ENCODE measurements at regions not wholly inside any gene's neighbourhood (a gene's known extent, or its start where the extent isn't known, plus 50 kb on each side); places are given as distances from the start of the nearest gene placed in this dataset.

DNA sequence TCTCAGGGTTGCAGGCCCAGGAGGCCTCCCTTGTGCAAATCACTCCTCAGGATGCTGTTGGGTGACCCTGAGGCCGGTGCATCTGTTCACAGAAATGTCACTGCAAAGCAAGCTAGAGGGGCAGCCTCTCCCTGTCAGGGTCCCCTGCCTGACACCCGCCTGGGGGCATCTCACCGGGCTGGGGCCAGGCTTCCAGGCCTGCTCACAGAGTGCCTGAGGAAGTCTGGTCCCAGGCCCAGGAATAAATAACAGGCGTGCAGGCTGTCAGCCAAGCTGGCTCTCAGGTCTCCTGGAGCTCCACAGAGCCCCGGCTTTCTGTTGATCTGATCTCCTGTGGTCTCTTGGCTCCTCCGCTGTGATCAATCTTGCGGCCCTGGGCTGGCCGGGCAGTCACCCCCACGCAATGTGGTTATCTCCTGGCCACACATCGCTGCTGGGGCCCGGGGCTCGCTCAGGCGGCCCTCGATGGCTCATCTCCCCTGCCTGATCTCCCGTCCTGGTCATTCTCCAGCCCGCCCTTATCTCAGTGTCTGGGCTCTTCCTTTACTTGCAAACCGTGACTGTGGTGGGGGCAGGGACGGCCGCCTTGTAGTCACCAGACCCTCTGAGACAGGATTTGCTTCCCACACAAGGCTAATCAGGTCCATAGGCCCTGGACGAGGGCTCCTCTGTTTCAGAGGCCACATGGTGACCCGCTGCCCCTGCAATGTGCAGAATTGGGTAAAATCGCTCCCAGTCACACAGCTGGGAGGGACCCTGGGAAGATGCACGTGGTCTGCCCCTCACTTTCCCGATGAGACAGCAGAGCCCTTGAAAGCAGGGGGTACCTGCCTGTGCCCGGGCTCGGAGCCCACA is 231.2 kb upstream of the GSE1 start:
- no peak for ATAC-seq
- Histone ChIP-seq H3K4me3 (replicated peaks in 1 of 3; ENCODE audit: insufficient read depth in 1 of 3, low read depth in 2 of 3, low read length in 3 of 3) (no peak overlapping the region), H3K4me2 (ENCODE audit: low read depth, low read length) (no peak overlapping the region), H3K36me3 (replicated peaks in 1 of 2; ENCODE audit: control insufficient read depth in 1 of 2, insufficient read depth in 2 of 2, low read length in 2 of 2) (no peaks in the 10 kb centered on the region), H3K4me1 (ENCODE audit: insufficient read depth, low read length) (peaks cover 58% of the 10 kb centered on the region), H3K27me3 (ENCODE audit: control insufficient read depth in 1 of 2, insufficient read depth in 2 of 2, low read length in 2 of 2) (peaks cover 3 to 25% of the 10 kb centered on the region in 2 experiments; a peak in 3 of 5 replicates), H4K20me1 (ENCODE audit: insufficient read depth, low read length) (no peaks in the 10 kb centered on the region; the same call in 1 of the 2 replicates), H3K9me3 (ENCODE audit: low read length) (no peaks in the 10 kb centered on the region), H3K27ac (ENCODE audit: extremely low read length, insufficient read depth, low read length) (no peak overlapping the region), H2AFZ (ENCODE audit: low read length) (no peak overlapping the region), H3K9ac (ENCODE audit: insufficient read depth, low read depth, low read length) (no peak overlapping the region), H3K79me2 (ENCODE audit: insufficient read depth, low read length) (no peaks in the 10 kb centered on the region)
- DNase-seq (ENCODE audit: low spot score), result no peak
- intact Hi-C loops (cut with micrococcal nuclease; ENCODE audit: unreplicated experiment), result no loop called here
- BruUV-seq (replicated peaks), result no TSS peak
- 22% methylated on average over 10 of the region's 26 CpGs for WGBS (ENCODE audit: low lambda C conversion rate)
- no peak for FAIRE-seq
- ChIA-PET POLR2A (no interaction called here), CTCF (ENCODE audit: low intra/inter-chr PET ratio, low total read pairs) (no interaction called here)
- in situ Hi-C loops (cut with HindIII; ENCODE audit: extremely low pct_ligation_motif_present, low pct_unique_long_range_greater_than_20kb), result no loop called here
- TF ChIP-seq, protein P1, sequence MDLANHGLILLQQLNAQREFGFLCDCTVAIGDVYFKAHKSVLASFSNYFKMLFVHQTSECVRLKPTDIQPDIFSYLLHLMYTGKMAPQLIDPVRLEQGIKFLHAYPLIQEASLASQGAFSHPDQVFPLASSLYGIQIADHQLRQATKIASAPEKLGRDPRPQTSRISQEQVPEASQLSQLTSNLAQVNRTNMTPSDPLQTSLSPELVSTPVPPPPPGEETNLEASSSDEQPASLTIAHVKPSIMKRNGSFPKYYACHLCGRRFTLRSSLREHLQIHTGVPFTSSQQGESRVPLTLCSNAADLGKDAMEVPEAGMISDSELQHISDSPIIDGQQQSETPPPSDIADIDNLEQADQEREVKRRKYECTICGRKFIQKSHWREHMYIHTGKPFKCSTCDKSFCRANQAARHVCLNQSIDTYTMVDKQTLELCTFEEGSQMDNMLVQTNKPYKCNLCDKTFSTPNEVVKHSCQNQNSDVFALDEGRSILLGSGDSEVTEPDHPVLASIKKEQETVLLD (CRISPR knock-in tag; IDR thresholded peaks at IDR 0.05; ENCODE audit: low read depth), result no peak
- no peak for TF ChIP-seq ZBTB7A (CRISPR knock-in tag; IDR thresholded peaks at IDR 0.05)
- 0 out of 2 replicates have a peak, but pooled peaks have one; percentile 17 for TF ChIP-seq NFKB2 (CRISPR knock-in tag; IDR thresholded peaks at IDR 0.05; ENCODE audit: borderline replicate concordance)
- TF ChIP-seq MTA3 (CRISPR knock-in tag; IDR thresholded peaks at IDR 0.05), result no peak
- TF ChIP-seq, protein P2, sequence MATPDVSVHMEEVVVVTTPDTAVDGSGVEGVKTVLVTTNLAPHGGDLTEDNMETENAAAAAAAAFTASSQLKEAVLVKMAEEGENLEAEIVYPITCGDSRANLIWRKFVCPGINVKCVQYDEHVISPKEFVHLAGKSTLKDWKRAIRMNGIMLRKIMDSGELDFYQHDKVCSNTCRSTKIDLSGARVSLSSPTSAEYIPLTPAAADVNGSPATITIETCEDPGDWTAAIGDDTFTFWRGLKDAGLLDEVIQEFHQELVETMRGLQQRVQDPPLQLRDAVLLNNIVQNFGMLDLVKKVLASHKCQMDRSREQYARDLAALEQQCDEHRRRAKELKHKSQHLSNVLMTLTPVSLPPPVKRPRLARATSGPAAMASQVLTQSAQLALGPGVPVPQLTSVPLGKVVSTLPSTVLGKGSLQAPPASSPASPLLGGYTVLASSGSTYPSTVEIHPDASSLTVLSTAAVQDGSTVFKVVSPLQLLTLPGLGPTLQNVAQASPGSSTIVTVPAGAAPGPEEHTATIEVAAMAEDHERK (CRISPR knock-in tag; IDR thresholded peaks at IDR 0.05; ENCODE audit: low read depth), result no peak
- TF ChIP-seq LCORL (IDR thresholded peaks at IDR 0.05), result no peak
- 0 out of 2 replicates have a peak, but pooled peaks have one; percentile 29 for TF ChIP-seq LCORL (CRISPR knock-in tag; IDR thresholded peaks at IDR 0.05)
- no peak for TF ChIP-seq KAT8 (CRISPR knock-in tag; IDR thresholded peaks at IDR 0.05)
- no peak for TF ChIP-seq ZNF816 (CRISPR knock-in tag; IDR thresholded peaks at IDR 0.05; ENCODE audit: borderline replicate concordance)
- TF ChIP-seq ETV5 (CRISPR knock-in tag; IDR thresholded peaks at IDR 0.05; ENCODE audit: borderline replicate concordance), result no peak
- TF ChIP-seq, protein P3, sequence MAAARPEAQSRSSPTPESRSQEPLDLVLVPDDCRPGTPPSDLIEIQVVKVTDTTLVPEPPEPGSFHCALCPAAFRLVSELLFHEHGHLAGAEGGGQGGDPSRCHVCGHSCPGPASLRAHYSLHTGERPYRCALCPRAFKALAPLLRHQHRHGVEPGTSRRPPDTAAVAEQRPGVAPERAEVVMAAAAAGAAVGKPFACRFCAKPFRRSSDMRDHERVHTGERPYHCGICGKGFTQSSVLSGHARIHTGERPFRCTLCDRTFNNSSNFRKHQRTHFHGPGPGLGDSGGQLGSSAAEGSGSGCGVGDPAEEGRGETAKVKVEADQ (CRISPR knock-in tag; IDR thresholded peaks at IDR 0.05; ENCODE audit: borderline replicate concordance), result no peak
- TF ChIP-seq, protein P4, sequence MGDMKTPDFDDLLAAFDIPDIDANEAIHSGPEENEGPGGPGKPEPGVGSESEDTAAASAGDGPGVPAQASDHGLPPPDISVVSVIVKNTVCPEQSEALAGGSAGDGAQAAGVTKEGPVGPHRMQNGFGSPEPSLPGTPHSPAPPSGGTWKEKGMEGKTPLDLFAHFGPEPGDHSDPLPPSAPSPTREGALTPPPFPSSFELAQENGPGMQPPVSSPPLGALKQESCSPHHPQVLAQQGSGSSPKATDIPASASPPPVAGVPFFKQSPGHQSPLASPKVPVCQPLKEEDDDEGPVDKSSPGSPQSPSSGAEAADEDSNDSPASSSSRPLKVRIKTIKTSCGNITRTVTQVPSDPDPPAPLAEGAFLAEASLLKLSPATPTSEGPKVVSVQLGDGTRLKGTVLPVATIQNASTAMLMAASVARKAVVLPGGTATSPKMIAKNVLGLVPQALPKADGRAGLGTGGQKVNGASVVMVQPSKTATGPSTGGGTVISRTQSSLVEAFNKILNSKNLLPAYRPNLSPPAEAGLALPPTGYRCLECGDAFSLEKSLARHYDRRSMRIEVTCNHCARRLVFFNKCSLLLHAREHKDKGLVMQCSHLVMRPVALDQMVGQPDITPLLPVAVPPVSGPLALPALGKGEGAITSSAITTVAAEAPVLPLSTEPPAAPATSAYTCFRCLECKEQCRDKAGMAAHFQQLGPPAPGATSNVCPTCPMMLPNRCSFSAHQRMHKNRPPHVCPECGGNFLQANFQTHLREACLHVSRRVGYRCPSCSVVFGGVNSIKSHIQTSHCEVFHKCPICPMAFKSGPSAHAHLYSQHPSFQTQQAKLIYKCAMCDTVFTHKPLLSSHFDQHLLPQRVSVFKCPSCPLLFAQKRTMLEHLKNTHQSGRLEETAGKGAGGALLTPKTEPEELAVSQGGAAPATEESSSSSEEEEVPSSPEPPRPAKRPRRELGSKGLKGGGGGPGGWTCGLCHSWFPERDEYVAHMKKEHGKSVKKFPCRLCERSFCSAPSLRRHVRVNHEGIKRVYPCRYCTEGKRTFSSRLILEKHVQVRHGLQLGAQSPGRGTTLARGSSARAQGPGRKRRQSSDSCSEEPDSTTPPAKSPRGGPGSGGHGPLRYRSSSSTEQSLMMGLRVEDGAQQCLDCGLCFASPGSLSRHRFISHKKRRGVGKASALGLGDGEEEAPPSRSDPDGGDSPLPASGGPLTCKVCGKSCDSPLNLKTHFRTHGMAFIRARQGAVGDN (CRISPR knock-in tag; IDR thresholded peaks at IDR 0.05), result peak; percentile 18; the same call in 1 of the 2 replicates
- TF ChIP-seq HNF4A (CRISPR knock-in tag; IDR thresholded peaks at IDR 0.05), result no peak
- no peak for TF ChIP-seq JDP2 (CRISPR knock-in tag; IDR thresholded peaks at IDR 0.05; ENCODE audit: borderline replicate concordance)
- no peak for TF ChIP-seq MAFG (CRISPR knock-in tag; IDR thresholded peaks at IDR 0.05)
